A549 (cell line): ENCODE measurements at regions not wholly inside any gene's neighbourhood (a gene's known extent, or its start where the extent isn't known, plus 50 kb on each side); places are given as distances from the start of the nearest gene placed in this dataset.

Experiments
- ATAC-seq, 2 experiments: fragments of 200-7000 bp in 1 of 2; fragments of >200 bp in 1 of 2; cut with Nextera tagmentation in 1 of 2; cut with Tn5 transposase in 1 of 2; 3 replicates each; pipeline versions ENCODE4 v1.8.0 to v1.9.1; 2018 to 2020; ENCODE audit warnings: mild to moderate bottlenecking in 1 of 2, moderate library complexity in 1 of 2
- CTCF ChIA-PET: fragments of 300-600 bp; sonication (Branson Sonifier 250); formaldehyde crosslinking; extraction: SDS; loops from one replicate; lab custom pipeline; 2021; ENCODE audit warnings: antibody characterized with exemption, inconsistent platforms; lab: Yijun Ruan, JAX
- POLR2A ChIA-PET: fragments of 350-600 bp; formaldehyde crosslinking; extraction: SDS; loops from one replicate; lab custom pipeline; 2021; ENCODE audit warnings: antibody characterized with exemption, inconsistent platforms; lab: Yijun Ruan, JAX
- DNase-seq, 2 experiments: peaks; one replicate each; pipeline versions ENCODE4 v3.0.0 to v3.0.0-alpha.2; 2011 to 2016; ENCODE audit warnings: low read depth in 1 of 2, low spot score in 1 of 2
- FAIRE-seq: peaks from 2 replicates; lab custom pipeline; 2011; peaks lifted over from hg19 to GRCh38; lab: Jason Lieb, UNC
- H3K27ac ChIP-seq, 2 experiments: fragments of >200 bp; sonication (Bioruptor Twin); formaldehyde crosslinking; 3 replicates each; pipeline ENCODE4 v1.5.1; 2016 to 2017
- H3K4me1 ChIP-seq: fragments of >200 bp; sonication (Bioruptor Twin); formaldehyde crosslinking; 3 replicates; pipeline ENCODE4 v1.6.1; 2016
- H3K4me2 ChIP-seq: fragments of >200 bp; sonication (Bioruptor Twin); formaldehyde crosslinking; 3 replicates; pipeline ENCODE4 v1.6.1; 2016
- H3K4me3 ChIP-seq: fragments of >200 bp; sonication (Bioruptor Twin); formaldehyde crosslinking; 3 replicates; pipeline ENCODE4 v1.5.1; 2016
- H3K9me3 ChIP-seq: fragments of >200 bp; sonication (Bioruptor Twin); formaldehyde crosslinking; 3 replicates; pipeline ENCODE4 v1.6.1; 2016
- BHLHE40 ChIP-seq: IDR thresholded peaks from 2 replicates; pipeline ENCODE4 v1.6.1; 2012; ENCODE audit warnings: low read depth, low read length, inconsistent platforms
- E2F6 ChIP-seq: IDR thresholded peaks from 2 replicates; pipeline ENCODE4 v1.6.1; 2012; ENCODE audit warnings: low read depth, borderline replicate concordance
- EHF ChIP-seq: fragments of 250-450 bp; sonication (Bioruptor Pico); IDR thresholded peaks from 2 replicates; pipeline ENCODE4 v1.5.0; 2020; ENCODE audit warnings: mild to moderate bottlenecking
- ESRRA ChIP-seq: fragments of 150-350 bp; IDR thresholded peaks from 2 replicates; pipeline ENCODE4 v1.6.1; 2014; ENCODE audit warnings: mild to moderate bottlenecking, low read length, borderline replicate concordance
- GATA3 ChIP-seq: IDR thresholded peaks from 2 replicates; pipeline ENCODE4 v1.6.1; 2012; ENCODE audit warnings: borderline replicate concordance
- HDAC2 ChIP-seq: fragments of 200-600 bp; sonication (generic); IDR thresholded peaks from 2 replicates; pipeline ENCODE4 v1.6.1; 2016
- HEYL ChIP-seq: fragments of 250-450 bp; sonication (Bioruptor Pico); IDR thresholded peaks from 2 replicates; pipeline ENCODE4 v1.8.0; 2021; ENCODE audit warnings: mild to moderate bottlenecking, moderate library complexity
- HOXB13 ChIP-seq: fragments of 250-450 bp; sonication (Bioruptor Pico); IDR thresholded peaks from 2 replicates; pipeline ENCODE4 v1.5.0; 2020; ENCODE audit warnings: low read depth, mild to moderate bottlenecking, moderate library complexity
- HOXB5 ChIP-seq: fragments of 250-450 bp; sonication (Bioruptor Pico); IDR thresholded peaks from 2 replicates; pipeline ENCODE4 v1.5.0; 2020; ENCODE audit warnings: mild to moderate bottlenecking, moderate library complexity
- JUNB ChIP-seq: fragments of >200 bp; sonication (Bioruptor Twin); formaldehyde crosslinking; IDR thresholded peaks from 2 replicates; pipeline ENCODE4 v1.6.1; 2016
- KDM5A ChIP-seq: fragments of 200-600 bp; sonication (generic); IDR thresholded peaks from 2 replicates; pipeline ENCODE4 v1.6.1; 2016; ENCODE audit warnings: antibody characterized with exemption, mild to moderate bottlenecking
- NR3C1 ChIP-seq: fragments of >200 bp; sonication (Bioruptor Twin); formaldehyde crosslinking; IDR thresholded peaks from 3 replicates; pipeline ENCODE4 v1.6.1; 2017
- PBX3 ChIP-seq: IDR thresholded peaks from 2 replicates; pipeline ENCODE4 v1.6.1; 2012
- PHF8 ChIP-seq: fragments of 200-600 bp; sonication (generic); IDR thresholded peaks from 2 replicates; pipeline ENCODE4 v1.6.1; 2016; ENCODE audit warnings: low read depth, mild to moderate bottlenecking, antibody characterized with exemption, moderate library complexity, borderline replicate concordance
- POLR2A ChIP-seq: IDR thresholded peaks from 2 replicates; pipeline ENCODE4 v1.6.1; 2012; ENCODE audit warnings: mild to moderate bottlenecking, low read length
- POLR2AphosphoS2 ChIP-seq: conservative IDR thresholded peaks from 2 replicates; pipeline ENCODE4 v1.6.1; 2012; ENCODE audit warnings: low read length, improper control_type of control experiment, inconsistent platforms
- RARB ChIP-seq: fragments of 250-450 bp; sonication (Bioruptor Pico); IDR thresholded peaks from 2 replicates; pipeline ENCODE4 v1.8.0; 2021; ENCODE audit warnings: mild to moderate bottlenecking, moderate library complexity
- RFX5 ChIP-seq: fragments of 450-650 bp; IDR thresholded peaks from 2 replicates; pipeline ENCODE4 v1.7.1; 2014; ENCODE audit warnings: antibody characterized with exemption, mild to moderate bottlenecking, moderate library complexity
- TFCP2L1 ChIP-seq: fragments of 250-450 bp; sonication (Bioruptor Pico); IDR thresholded peaks from 2 replicates; pipeline ENCODE4 v1.5.0; 2021; ENCODE audit warnings: mild to moderate bottlenecking
- TP53 ChIP-seq: fragments of 250-450 bp; sonication (Bioruptor Pico); IDR thresholded peaks from 2 replicates; pipeline ENCODE4 v1.5.0; 2021; ENCODE audit warnings: mild to moderate bottlenecking, moderate library complexity
- USF2 ChIP-seq: fragments of 450-650 bp; IDR thresholded peaks from 2 replicates; pipeline ENCODE4 v1.6.1; 2014; ENCODE audit warnings: antibody characterized with exemption
- ZC3H11A ChIP-seq: fragments of 450-650 bp; IDR thresholded peaks from 2 replicates; pipeline ENCODE4 v1.6.1; 2014; ENCODE audit warnings: antibody characterized with exemption, mild to moderate bottlenecking
- ZNF302 ChIP-seq: fragments of 250-450 bp; sonication (Bioruptor Pico); IDR thresholded peaks from 2 replicates; pipeline ENCODE4 v1.9.0; 2021; ENCODE audit warnings: inconsistent platforms, mild to moderate bottlenecking, moderate library complexity
- ZSCAN20 ChIP-seq: fragments of 250-450 bp; sonication (Bioruptor Pico); IDR thresholded peaks from 2 replicates; pipeline ENCODE4 v1.8.0; 2022; ENCODE audit warnings: mild to moderate bottlenecking, moderate library complexity
- WGBS: methylation state at CpG from one replicate; pipeline ENCODE4 v1.1.6; 2017; ENCODE audit errors: missing lambda C conversion rate; 5-methylcytosine and 5-hydroxymethylcytosine counted together
- TF ChIP-seq, protein P1 (sequence below): fragments of 150-350 bp; IDR thresholded peaks from 2 replicates; pipeline ENCODE4 v1.6.1; 2014; ENCODE audit warnings: low read depth, mild to moderate bottlenecking, low read length
- TF ChIP-seq, protein P2 (sequence below): fragments of >200 bp; sonication (Bioruptor Twin); formaldehyde crosslinking; IDR thresholded peaks from 3 replicates; pipeline ENCODE4 v1.5.1; 2016

- Histone ChIP-seq H3K27ac (no peak overlapping the region), H3K4me1 (peaks cover 12% of the 10 kb centered on the region), H3K4me3 (no peak overlapping the region), H3K9me3 (no peaks in the 10 kb centered on the region)
- ChIA-PET POLR2A (no interaction called here), CTCF (interaction anchor here (1.3 to 1.9 kb wide), 3 partner anchors 28 to 79 kb away, joined by 3 to 6 read pairs (median 4); no protein-coding TSS in a partner anchor)
- FAIRE-seq (no peak), DNase-seq (no peak)
- TF ChIP-seq HOXB13 (CRISPR knock-in tag) (no peak), USF2 (no peak), ZNF302 (CRISPR knock-in tag) (no peak), HOXB5 (CRISPR knock-in tag) (no peak), ESRRA (no peak), RARB (CRISPR knock-in tag) (no peak), TP53 (no peak), TFCP2L1 (CRISPR knock-in tag) (no peak), PHF8 (no peak), E2F6 (no peak), ZSCAN20 (CRISPR knock-in tag) (no peak)
- TF ChIP-seq, protein P1, sequence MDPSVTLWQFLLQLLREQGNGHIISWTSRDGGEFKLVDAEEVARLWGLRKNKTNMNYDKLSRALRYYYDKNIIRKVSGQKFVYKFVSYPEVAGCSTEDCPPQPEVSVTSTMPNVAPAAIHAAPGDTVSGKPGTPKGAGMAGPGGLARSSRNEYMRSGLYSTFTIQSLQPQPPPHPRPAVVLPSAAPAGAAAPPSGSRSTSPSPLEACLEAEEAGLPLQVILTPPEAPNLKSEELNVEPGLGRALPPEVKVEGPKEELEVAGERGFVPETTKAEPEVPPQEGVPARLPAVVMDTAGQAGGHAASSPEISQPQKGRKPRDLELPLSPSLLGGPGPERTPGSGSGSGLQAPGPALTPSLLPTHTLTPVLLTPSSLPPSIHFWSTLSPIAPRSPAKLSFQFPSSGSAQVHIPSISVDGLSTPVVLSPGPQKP = no peak
- TF ChIP-seq, protein P2, sequence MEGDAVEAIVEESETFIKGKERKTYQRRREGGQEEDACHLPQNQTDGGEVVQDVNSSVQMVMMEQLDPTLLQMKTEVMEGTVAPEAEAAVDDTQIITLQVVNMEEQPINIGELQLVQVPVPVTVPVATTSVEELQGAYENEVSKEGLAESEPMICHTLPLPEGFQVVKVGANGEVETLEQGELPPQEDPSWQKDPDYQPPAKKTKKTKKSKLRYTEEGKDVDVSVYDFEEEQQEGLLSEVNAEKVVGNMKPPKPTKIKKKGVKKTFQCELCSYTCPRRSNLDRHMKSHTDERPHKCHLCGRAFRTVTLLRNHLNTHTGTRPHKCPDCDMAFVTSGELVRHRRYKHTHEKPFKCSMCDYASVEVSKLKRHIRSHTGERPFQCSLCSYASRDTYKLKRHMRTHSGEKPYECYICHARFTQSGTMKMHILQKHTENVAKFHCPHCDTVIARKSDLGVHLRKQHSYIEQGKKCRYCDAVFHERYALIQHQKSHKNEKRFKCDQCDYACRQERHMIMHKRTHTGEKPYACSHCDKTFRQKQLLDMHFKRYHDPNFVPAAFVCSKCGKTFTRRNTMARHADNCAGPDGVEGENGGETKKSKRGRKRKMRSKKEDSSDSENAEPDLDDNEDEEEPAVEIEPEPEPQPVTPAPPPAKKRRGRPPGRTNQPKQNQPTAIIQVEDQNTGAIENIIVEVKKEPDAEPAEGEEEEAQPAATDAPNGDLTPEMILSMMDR = no peak
- TF ChIP-seq, all 56 proteins: peak for 0
- ATAC-seq = no peak
- WGBS = 87% methylated on average over 6 of the region's 6 CpGs
- no peak overlapping the region for H3K4me2 ChIP-seq
Measured at GRCh38 chr9:107566611-107567061, 77.1 kb upstream of the KLF4 start.

DNA sequence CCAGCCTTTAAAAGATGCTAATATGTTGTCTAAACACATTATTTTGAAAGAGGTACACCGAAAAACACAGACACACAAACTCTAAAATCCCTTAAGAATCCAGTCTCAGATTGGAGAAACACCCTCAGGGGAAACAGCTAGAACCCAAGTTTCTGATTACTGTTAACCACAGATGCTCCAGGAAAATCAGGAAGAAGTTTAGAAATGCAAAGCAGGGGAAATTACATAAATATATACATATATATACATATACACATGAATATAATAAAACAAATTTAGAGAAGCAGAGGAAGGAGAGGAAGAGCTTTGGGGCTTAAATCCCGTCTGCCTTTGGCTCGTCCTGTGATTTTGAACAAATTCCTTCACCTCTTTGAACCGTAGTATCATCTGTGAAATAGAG lies 73.2 kb upstream of the KLF4 start:
- Histone ChIP-seq H3K9me3 (no peaks in the 10 kb centered on the region), H3K4me2 (no peak overlapping the region), H3K4me3 (no peak overlapping the region), H3K4me1 (peaks cover 2% of the 10 kb centered on the region; the same call in 2 of the 3 replicates), H3K27ac (no peak overlapping the region)
- no peak for DNase-seq
- no peak for TF ChIP-seq HDAC2
- no peak for ATAC-seq
- WGBS = 88% methylated on average over 4 of the region's 4 CpGs
- FAIRE-seq = no peak
- CTCF ChIA-PET = no interaction called here
- POLR2A ChIA-PET = interaction anchor here (0.7 kb wide), 1 partner anchor 148 kb away, joined by 3 read pairs; no protein-coding TSS in a partner anchor

GRCh38 chr9:107559494-107560086 lies 70.0 kb upstream of the KLF4 start:
- ATAC-seq (no peak), DNase-seq (no peak)
- 89% methylated on average over 9 of the region's 9 CpGs for WGBS
- Histone ChIP-seq H3K27ac (no peak overlapping the region), H3K4me1 (peaks cover 14% of the 10 kb centered on the region; the same call in 2 of the 3 replicates), H3K4me2 (no peak overlapping the region)
- no peak for TF ChIP-seq EHF (CRISPR knock-in tag)
- TF ChIP-seq POLR2AphosphoS2 = no peak
- TF ChIP-seq POLR2A = no peak
- TF ChIP-seq KDM5A = no peak
- no peak for TF ChIP-seq PBX3
- TF ChIP-seq TFCP2L1 (CRISPR knock-in tag) = no peak
- no peak for TF ChIP-seq GATA3
- TF ChIP-seq HOXB5 (CRISPR knock-in tag) = no peak
- no peak for TF ChIP-seq HEYL (CRISPR knock-in tag)
- no peak for TF ChIP-seq ZC3H11A
- TF ChIP-seq RFX5 = no peak
- TF ChIP-seq BHLHE40 = no peak
- TF ChIP-seq, protein P1 = no peak
- TF ChIP-seq JUNB = no peak
- TF ChIP-seq NR3C1 = no peak
- TF ChIP-seq, all 56 proteins: peak for 0
- ChIA-PET CTCF (no interaction called here), POLR2A (no interaction called here)
- no peak overlapping the region for H3K4me3 ChIP-seq
- no peaks in the 10 kb centered on the region for H3K9me3 ChIP-seq
- no peak for FAIRE-seq
